Astrocyte (in vitro differentiated cells and primary cell): ENCODE measurements at regions not wholly inside any gene's neighbourhood (a gene's known extent, or its start where the extent isn't known, plus 50 kb on each side); places are given as distances from the start of the nearest gene placed in this dataset.
"Not testable (repeated sequence)": the region's sequence is repeated elsewhere in the genome, so short reads cannot be mapped to it uniquely, and the experiment has no call there.

Experiments
- DNase-seq: peaks from one replicate; pipeline ENCODE4 v3.0.0-alpha.2; 2010; ENCODE audit warnings: low read depth
- FAIRE-seq: peaks from 2 replicates; lab custom pipeline; 2011; peaks lifted over from hg19 to GRCh38; lab: Jason Lieb, UNC
- H2AFZ ChIP-seq: 2 replicates; pipeline ENCODE4 v1.6.0; 2012; ENCODE audit warnings: low read depth, low read length, inconsistent platforms
- H3K27ac ChIP-seq: 2 replicates; pipeline ENCODE4 v1.5.1; 2011; ENCODE audit warnings: low read depth, low read length, inconsistent platforms
- H3K27me3 ChIP-seq: 2 replicates; pipeline ENCODE4 v1.6.0; 2011; ENCODE audit warnings: low read length, inconsistent platforms; ENCODE audit not compliant: insufficient read depth
- H3K36me3 ChIP-seq: 2 replicates; pipeline ENCODE4 v1.5.1; 2011; ENCODE audit warnings: low read length, inconsistent platforms; ENCODE audit not compliant: insufficient read depth
- H3K4me1 ChIP-seq: 2 replicates; pipeline ENCODE4 v1.5.1; 2011; ENCODE audit warnings: low read length, inconsistent platforms; ENCODE audit not compliant: insufficient read depth
- H3K4me2 ChIP-seq: 2 replicates; pipeline ENCODE4 v1.6.0; 2012; ENCODE audit warnings: low read length, inconsistent platforms
- H3K4me3 ChIP-seq: 2 replicates; pipeline ENCODE4 v1.5.1; 2011; ENCODE audit warnings: low read depth, mild to moderate bottlenecking, low read length, inconsistent platforms; ENCODE audit not compliant: insufficient read depth
- H3K79me2 ChIP-seq: 2 replicates; pipeline ENCODE4 v1.6.0; 2012; ENCODE audit warnings: mild to moderate bottlenecking, low read length, inconsistent platforms; ENCODE audit not compliant: insufficient read depth
- H3K9ac ChIP-seq: 2 replicates; pipeline ENCODE4 v1.6.0; 2012; ENCODE audit warnings: mild to moderate bottlenecking, low read length, inconsistent platforms
- H3K9me3 ChIP-seq: 2 replicates; pipeline ENCODE4 v1.5.1; 2012; ENCODE audit warnings: low read depth, mild to moderate bottlenecking, low read length, inconsistent platforms; ENCODE audit not compliant: insufficient read depth
- H4K20me1 ChIP-seq: 2 replicates; pipeline ENCODE4 v1.6.0; 2012; ENCODE audit warnings: low read length, inconsistent platforms; ENCODE audit not compliant: insufficient read depth
- H3K27ac Mint-ChIP-seq: one replicate; pipeline ENCODE4 v1.8.0; 2021; ENCODE audit warnings: mild to moderate bottlenecking, mixed read lengths; ENCODE audit not compliant: unreplicated experiment
- H3K27me3 Mint-ChIP-seq: one replicate; pipeline ENCODE4 v1.8.0; 2021; ENCODE audit warnings: low read depth, mixed read lengths; ENCODE audit not compliant: unreplicated experiment
- H3K36me3 Mint-ChIP-seq: one replicate; pipeline ENCODE4 v1.8.0; 2021; ENCODE audit warnings: low read depth, mixed read lengths; ENCODE audit not compliant: unreplicated experiment
- H3K4me1 Mint-ChIP-seq: one replicate; pipeline ENCODE4 v1.8.0; 2021; ENCODE audit warnings: low read depth, mixed read lengths; ENCODE audit not compliant: unreplicated experiment
- H3K4me3 Mint-ChIP-seq: one replicate; pipeline ENCODE4 v1.8.0; 2021; ENCODE audit warnings: mild to moderate bottlenecking, moderate library complexity, mixed read lengths; ENCODE audit not compliant: unreplicated experiment
- H3K9me3 Mint-ChIP-seq: one replicate; pipeline ENCODE4 v1.8.0; 2021; ENCODE audit warnings: mild to moderate bottlenecking, mixed read lengths; ENCODE audit not compliant: unreplicated experiment
- CTCF ChIP-seq: IDR thresholded peaks from 2 replicates; pipeline ENCODE4 v1.5.1; 2011; ENCODE audit warnings: low read depth, mild to moderate bottlenecking, inconsistent platforms, low read length, moderate library complexity; ENCODE audit not compliant: insufficient read depth
- EZH2 ChIP-seq: IDR thresholded peaks from 2 replicates; pipeline ENCODE4 v1.6.1; 2012; ENCODE audit warnings: mild to moderate bottlenecking, low read length, inconsistent platforms; ENCODE audit not compliant: insufficient read depth

DNA sequence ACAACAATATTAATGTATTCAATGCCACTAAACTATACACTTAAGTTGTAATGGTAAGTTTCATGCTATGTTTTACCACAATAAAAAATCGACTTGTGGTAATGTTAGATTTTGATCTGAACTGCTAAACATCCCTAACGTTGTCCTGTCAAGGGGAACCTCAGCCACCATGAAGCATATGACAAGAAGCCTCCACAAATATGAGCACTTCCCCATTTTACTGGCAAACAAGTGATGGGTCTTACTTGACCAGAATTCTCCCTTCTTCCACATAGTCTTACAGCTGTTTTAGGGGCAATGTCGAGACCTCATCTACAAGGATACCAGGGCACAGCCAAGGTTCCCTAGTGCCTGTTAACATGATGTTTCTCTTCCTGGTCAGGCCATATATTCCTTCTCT, 124.2 kb upstream of the ABI3BP start:
- Histone ChIP-seq H3K27me3 (no peaks in the 10 kb centered on the region), H3K36me3 (no peaks in the 10 kb centered on the region), H3K9ac (no peak overlapping the region), H3K27ac (no peak overlapping the region), H3K4me3 (no peak overlapping the region), H2AFZ (no peak overlapping the region), H3K4me1 (peaks cover 7% of the 10 kb centered on the region), H3K9me3 (no peaks in the 10 kb centered on the region), H3K79me2 (no peaks in the 10 kb centered on the region), H4K20me1 (no peaks in the 10 kb centered on the region), H3K4me2 (no peak overlapping the region)
- no peaks in the 10 kb centered on the region for H3K36me3 Mint-ChIP-seq
- H3K4me1 Mint-ChIP-seq, result no peaks in the 10 kb centered on the region
- no peak overlapping the region for H3K4me3 Mint-ChIP-seq
- no peak for DNase-seq
- FAIRE-seq, result peak; percentile 66
- TF ChIP-seq EZH2 (no peak), CTCF (no peak)
- H3K27ac Mint-ChIP-seq, result no peak overlapping the region
- peaks cover 2% of the 10 kb centered on the region for H3K9me3 Mint-ChIP-seq
- peaks cover 4% of the 10 kb centered on the region for H3K27me3 Mint-ChIP-seq

GRCh38 chr3:101110295-101110694, 117.1 kb upstream of the ABI3BP start:
- not testable (repeated sequence) for H3K27ac ChIP-seq, H3K4me3 Mint-ChIP-seq, H3K4me1 Mint-ChIP-seq, H3K27me3 Mint-ChIP-seq, H3K36me3 ChIP-seq, H3K27ac Mint-ChIP-seq, H3K36me3 Mint-ChIP-seq, FAIRE-seq, H3K9me3 ChIP-seq, H3K4me2 ChIP-seq, DNase-seq, H3K9ac ChIP-seq, H3K27me3 ChIP-seq, H2AFZ ChIP-seq, H3K4me1 ChIP-seq, H3K79me2 ChIP-seq, H4K20me1 ChIP-seq, H3K4me3 ChIP-seq
- peaks cover 10% of the 10 kb centered on the region for H3K9me3 Mint-ChIP-seq

- Mint-ChIP-seq H3K27ac (no peak overlapping the region), H3K36me3 (peaks cover 2% of the 10 kb centered on the region), H3K4me1 (no peaks in the 10 kb centered on the region), H3K9me3 (peaks cover 6% of the 10 kb centered on the region), H3K4me3 (no peak overlapping the region), H3K27me3 (no peaks in the 10 kb centered on the region)
- H4K20me1 ChIP-seq, result no peaks in the 10 kb centered on the region
- FAIRE-seq (no peak), DNase-seq (no peak)
- TF ChIP-seq EZH2, result no peak
- TF ChIP-seq CTCF, result no peak
- H3K4me3 ChIP-seq, result no peak overlapping the region
- H3K9me3 ChIP-seq, result no peaks in the 10 kb centered on the region
- H3K27me3 ChIP-seq, result no peaks in the 10 kb centered on the region
- no peaks in the 10 kb centered on the region for H3K79me2 ChIP-seq
- H3K36me3 ChIP-seq, result no peaks in the 10 kb centered on the region
- H3K4me2 ChIP-seq, result no peak overlapping the region
- no peak overlapping the region for H2AFZ ChIP-seq
- H3K27ac ChIP-seq, result no peak overlapping the region
- H3K4me1 ChIP-seq, result no peaks in the 10 kb centered on the region
- no peak overlapping the region for H3K9ac ChIP-seq
These were observed 111.1 kb upstream of the ABI3BP start for GRCh38 chr3:101104321-101104720.
